Vagina (tissue), 2 donors: ENCODE measurements at regions not wholly inside any gene's neighbourhood (a gene's known extent, or its start where the extent isn't known, plus 50 kb on each side); places are given as distances from the start of the nearest gene placed in this dataset.

ENCODE experiments used
- CTCF ChIP-seq, 3 experiments: fragments of 450-650 bp in 2 of 3; fragments of 200-600 bp in 1 of 3; sonication (generic) in 1 of 3; IDR thresholded peaks; one replicate each; pipeline ENCODE4 v1.5.1; 2017 to 2019; ENCODE audit warnings: antibody characterized with exemption in 3 of 3, mild to moderate bottlenecking in 2 of 3, moderate library complexity in 2 of 3
- POLR2A ChIP-seq, 2 donors: fragments of 450-650 bp; IDR thresholded peaks; one replicate each; pipeline ENCODE4 v1.6.1; 2017; ENCODE audit warnings: antibody characterized with exemption in 2 of 2, mild to moderate bottlenecking in 2 of 2, moderate library complexity in 2 of 2
- POLR2AphosphoS5 ChIP-seq, 2 donors: sonication (generic); formaldehyde crosslinking; IDR thresholded peaks; one replicate each; pipeline ENCODE4 v1.9.0; 2017; ENCODE audit warnings: antibody characterized with exemption in 2 of 2, mild to moderate bottlenecking in 2 of 2, low read depth in 1 of 2; ENCODE audit not compliant: insufficient read depth in 1 of 2

- TF ChIP-seq CTCF (IDR thresholded peaks at IDR 0.05) (no peak), POLR2AphosphoS5 (IDR thresholded peaks at IDR 0.05; ENCODE audit: insufficient read depth in 1 of 2, low read depth in 1 of 2) (no peak), POLR2A (IDR thresholded peaks at IDR 0.05) (no peak)
Measured at GRCh38 chr7:85290269-85290668, 103.4 kb upstream of the SEMA3D start.
